GM12874 (cell line): ENCODE measurements at regions not wholly inside any gene's neighbourhood (a gene's known extent, or its start where the extent isn't known, plus 50 kb on each side); places are given as distances from the start of the nearest gene placed in this dataset.

Experiments used
- TF ChIP-seq, protein P1 (sequence below): IDR thresholded peaks from 2 replicates; pipeline ENCODE4 v1.5.1; 2011; ENCODE audit warnings: low read depth, mild to moderate bottlenecking, control low read depth, low read length, moderate library complexity; ENCODE audit not compliant: insufficient read depth

DNA sequence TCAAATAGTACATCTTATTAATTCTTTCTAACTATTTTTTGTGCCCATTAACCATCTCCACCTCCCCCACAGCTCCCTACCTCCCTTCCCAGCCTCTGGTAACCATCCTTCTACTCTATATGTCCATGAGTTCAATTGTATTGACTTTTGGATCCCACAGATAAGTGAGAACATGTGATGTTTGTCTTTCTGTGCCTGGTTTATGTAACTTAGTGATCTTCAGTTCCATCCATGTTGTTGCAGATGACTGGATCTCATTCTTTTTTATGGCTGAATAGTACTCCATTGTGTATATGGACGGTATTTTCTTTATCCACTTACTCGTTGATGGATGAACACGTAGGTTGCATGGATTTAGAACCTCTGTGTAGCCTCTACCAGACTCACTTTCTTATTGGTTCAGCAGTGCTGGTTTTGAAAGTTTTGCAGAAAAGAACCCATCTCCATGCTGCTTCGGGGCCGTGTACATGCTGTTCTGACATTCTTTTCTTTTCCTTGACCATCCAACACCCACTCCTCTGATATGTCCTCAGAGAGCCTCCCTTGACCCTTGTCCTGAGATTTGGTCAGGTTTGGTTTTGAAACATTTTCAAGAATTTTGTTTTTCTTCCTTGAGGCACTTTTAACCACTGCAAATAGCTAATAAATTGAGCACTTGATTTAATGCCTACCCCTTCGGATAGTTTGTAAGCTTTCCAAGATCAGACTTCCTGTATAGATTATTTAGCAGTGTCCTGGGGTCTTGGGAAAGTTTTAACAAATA, 231.2 kb upstream of the ZFP64 start:
- TF ChIP-seq, protein P1, sequence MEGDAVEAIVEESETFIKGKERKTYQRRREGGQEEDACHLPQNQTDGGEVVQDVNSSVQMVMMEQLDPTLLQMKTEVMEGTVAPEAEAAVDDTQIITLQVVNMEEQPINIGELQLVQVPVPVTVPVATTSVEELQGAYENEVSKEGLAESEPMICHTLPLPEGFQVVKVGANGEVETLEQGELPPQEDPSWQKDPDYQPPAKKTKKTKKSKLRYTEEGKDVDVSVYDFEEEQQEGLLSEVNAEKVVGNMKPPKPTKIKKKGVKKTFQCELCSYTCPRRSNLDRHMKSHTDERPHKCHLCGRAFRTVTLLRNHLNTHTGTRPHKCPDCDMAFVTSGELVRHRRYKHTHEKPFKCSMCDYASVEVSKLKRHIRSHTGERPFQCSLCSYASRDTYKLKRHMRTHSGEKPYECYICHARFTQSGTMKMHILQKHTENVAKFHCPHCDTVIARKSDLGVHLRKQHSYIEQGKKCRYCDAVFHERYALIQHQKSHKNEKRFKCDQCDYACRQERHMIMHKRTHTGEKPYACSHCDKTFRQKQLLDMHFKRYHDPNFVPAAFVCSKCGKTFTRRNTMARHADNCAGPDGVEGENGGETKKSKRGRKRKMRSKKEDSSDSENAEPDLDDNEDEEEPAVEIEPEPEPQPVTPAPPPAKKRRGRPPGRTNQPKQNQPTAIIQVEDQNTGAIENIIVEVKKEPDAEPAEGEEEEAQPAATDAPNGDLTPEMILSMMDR: no peak

DNA sequence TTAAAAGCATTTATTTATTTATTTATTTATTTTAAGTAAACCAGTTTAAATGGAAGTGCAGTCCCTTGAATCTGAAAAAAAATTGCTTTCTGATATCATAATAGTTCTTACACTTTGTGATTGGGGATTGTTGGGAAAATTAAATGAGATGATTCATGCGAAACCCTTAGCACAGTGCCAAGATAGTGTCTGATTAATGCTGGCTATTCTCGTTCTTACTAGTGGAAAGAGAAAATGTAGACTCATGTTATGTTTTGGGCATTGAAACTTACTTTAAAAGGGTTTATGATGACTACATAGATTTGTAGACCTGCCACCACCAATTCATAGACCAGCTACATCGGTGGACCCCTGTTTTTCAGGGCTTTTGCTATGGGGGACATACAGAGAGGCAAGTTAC, 229.2 kb upstream of the ZFP64 start:
- TF ChIP-seq, protein P1: no peak

DNA sequence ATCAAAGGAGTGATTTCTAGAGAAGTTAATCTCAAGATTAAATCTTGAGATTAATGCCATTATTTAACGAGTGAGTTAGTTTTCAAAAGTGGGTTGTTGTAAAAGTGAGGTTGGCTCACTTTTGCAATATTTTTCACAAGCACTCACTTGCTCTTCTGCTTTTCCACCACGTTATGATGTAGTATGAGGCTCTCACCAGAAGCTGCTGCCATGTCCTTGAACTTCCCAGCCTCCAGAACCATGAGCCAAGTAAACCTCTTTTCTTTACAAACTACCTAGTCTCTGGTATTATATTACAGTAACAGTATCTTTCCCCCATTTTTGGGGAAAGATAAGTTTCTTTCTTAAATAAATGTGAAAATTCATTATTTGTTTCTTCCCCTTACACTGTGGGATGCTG, 227.6 kb upstream of the ZFP64 start:
- TF ChIP-seq, protein P1: no peak

DNA sequence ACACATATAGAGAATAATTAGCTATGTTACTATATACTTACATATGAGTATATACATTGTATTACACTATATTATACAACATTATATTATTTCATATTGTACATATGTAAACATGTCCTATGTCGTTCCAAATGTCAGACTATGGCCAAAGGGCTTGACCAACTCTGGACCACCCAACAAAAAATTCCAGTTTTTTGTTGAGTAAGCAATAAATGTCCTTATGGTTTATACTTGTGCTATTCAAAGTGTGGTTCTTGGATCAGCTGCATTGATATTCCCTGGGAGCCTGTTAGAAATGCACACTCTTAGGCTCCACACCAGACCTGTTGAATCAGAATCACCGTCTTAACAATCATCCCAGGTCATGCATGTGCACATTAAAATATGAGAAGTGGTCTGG, 225.4 kb upstream of the ZFP64 start:
- TF ChIP-seq, protein P1: no peak

DNA sequence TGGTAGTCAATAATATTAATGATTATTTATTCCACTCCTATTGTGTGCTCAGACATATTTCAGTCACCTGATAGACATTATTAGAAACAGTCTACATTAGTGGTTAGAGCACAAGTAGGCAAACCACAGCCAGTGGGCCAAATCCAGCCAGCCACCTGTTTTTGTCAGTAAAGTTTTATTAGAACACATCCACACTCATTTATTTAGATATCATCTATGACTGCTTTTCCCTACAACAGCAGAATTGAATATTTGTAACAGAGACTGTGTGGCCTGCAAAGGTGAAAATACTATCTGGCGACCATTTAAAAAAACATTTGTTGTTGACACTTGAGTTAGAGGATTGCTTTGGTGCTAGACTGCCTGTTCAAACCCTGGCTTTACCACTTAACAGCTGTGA, 220.0 kb upstream of the ZFP64 start:
- TF ChIP-seq, protein P1: no peak

DNA sequence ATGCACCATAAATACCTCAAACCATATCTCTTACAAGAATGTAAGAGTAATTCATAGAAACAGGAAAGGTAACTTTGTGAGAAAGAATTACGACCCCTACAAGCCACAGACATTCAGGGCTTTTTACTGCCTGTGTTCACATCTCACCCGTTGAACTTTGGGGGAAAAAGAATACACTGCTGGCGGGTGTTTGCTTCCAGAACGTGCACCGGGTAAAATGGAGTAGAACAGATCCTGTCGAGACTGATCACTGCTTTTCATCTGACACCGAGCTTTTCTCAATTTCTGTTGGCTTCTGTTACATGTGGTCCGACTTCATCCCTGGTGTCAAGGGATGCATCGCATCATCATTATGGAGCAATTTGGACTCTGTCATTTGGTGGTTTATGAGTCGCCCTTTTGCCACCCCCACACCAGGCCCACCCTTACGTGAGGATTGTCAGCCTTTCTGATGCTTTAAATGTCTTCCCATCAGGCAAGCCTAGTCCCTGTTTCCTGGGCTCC, 219.2 kb upstream of the ZFP64 start:
- TF ChIP-seq, protein P1: no peak

DNA sequence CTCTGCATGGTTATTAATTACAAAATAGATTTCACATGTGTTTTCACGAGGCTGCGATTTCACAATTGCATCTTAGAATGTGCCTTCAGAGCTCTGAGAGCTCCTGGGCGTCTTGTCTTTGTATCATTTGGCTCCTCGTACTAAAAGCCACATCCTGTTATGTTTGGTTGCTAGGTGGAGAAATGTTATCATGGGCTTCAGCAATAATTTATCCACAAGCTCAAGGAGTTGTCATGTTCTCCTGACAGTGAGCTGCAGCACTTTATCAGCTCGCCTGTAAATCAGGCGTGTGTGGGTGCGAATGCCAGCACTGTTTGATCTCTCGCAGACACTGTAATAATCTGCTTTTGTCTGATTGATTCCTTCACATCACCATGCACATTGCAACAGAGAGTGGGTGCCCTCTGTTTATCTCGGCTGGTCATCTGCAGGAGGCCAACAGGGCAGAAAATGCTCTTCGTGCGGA, 218.6 kb upstream of the ZFP64 start:
- TF ChIP-seq, protein P1: no peak
